Activated naive CD4-positive, alpha-beta T cell treated with anti-CD3 and anti-CD28 coated beads, Interleukin-2, amount 50 U/mL, for 24 hours (primary cell): ENCODE measurements at regions not wholly inside any gene's neighbourhood (a gene's known extent, or its start where the extent isn't known, plus 50 kb on each side); places are given as distances from the start of the nearest gene placed in this dataset.

Source experiments
- H3K27ac Mint-ChIP-seq: one replicate; pipeline ENCODE4 v1.8.0; 2021; ENCODE audit warnings: mild to moderate bottlenecking, mixed read lengths
- H3K27me3 Mint-ChIP-seq: one replicate; pipeline ENCODE4 v1.8.0; 2021; ENCODE audit warnings: mixed read lengths
- H3K36me3 Mint-ChIP-seq: one replicate; pipeline ENCODE4 v1.8.0; 2021; ENCODE audit warnings: mixed read lengths
- H3K4me1 Mint-ChIP-seq: one replicate; pipeline ENCODE4 v1.8.0; 2021; ENCODE audit warnings: mixed read lengths
- H3K4me3 Mint-ChIP-seq: one replicate; pipeline ENCODE4 v1.8.0; 2021; ENCODE audit warnings: mild to moderate bottlenecking, mixed read lengths
- H3K9me3 Mint-ChIP-seq: one replicate; pipeline ENCODE4 v1.8.0; 2021; ENCODE audit warnings: mixed read lengths

- no peaks in the 10 kb centered on the region for H3K4me1 Mint-ChIP-seq
- peaks cover 18% of the 10 kb centered on the region for H3K27me3 Mint-ChIP-seq
- H3K4me3 Mint-ChIP-seq = no peak overlapping the region
- H3K36me3 Mint-ChIP-seq = no peaks in the 10 kb centered on the region
- no peak overlapping the region for H3K27ac Mint-ChIP-seq
- no peaks in the 10 kb centered on the region for H3K9me3 Mint-ChIP-seq
Observed at GRCh38 chr11:121936370-121936769, 179.6 kb downstream of the BLID start.

GRCh38 chr11:121933694-121934093 is 182.3 kb downstream of the BLID start:
- H3K4me3 Mint-ChIP-seq = no peak overlapping the region
- H3K9me3 Mint-ChIP-seq = no peaks in the 10 kb centered on the region
- no peak overlapping the region for H3K27ac Mint-ChIP-seq
- H3K4me1 Mint-ChIP-seq = no peaks in the 10 kb centered on the region
- H3K36me3 Mint-ChIP-seq = no peaks in the 10 kb centered on the region
- peaks cover 15% of the 10 kb centered on the region for H3K27me3 Mint-ChIP-seq

- peak overlapping the region; percentile 5 for H3K27ac Mint-ChIP-seq
- no peaks in the 10 kb centered on the region for H3K4me1 Mint-ChIP-seq
- peaks cover 15% of the 10 kb centered on the region for H3K27me3 Mint-ChIP-seq
- H3K4me3 Mint-ChIP-seq = no peak overlapping the region
- no peaks in the 10 kb centered on the region for H3K9me3 Mint-ChIP-seq
- no peaks in the 10 kb centered on the region for H3K36me3 Mint-ChIP-seq
Observed at GRCh38 chr11:121933294-121933693, 182.7 kb downstream of the BLID start.

GRCh38 chr11:121932646-121933185 is 183.3 kb downstream of the BLID start:
- no peaks in the 10 kb centered on the region for H3K4me1 Mint-ChIP-seq
- no peaks in the 10 kb centered on the region for H3K9me3 Mint-ChIP-seq
- H3K36me3 Mint-ChIP-seq = no peaks in the 10 kb centered on the region
- H3K27me3 Mint-ChIP-seq = peaks cover 17% of the 10 kb centered on the region
- no peak overlapping the region for H3K27ac Mint-ChIP-seq
- H3K4me3 Mint-ChIP-seq = no peak overlapping the region

GRCh38 chr11:121931748-121932352 is 184.2 kb downstream of the BLID start:
- no peak overlapping the region for H3K27ac Mint-ChIP-seq
- H3K4me3 Mint-ChIP-seq = no peak overlapping the region
- peaks cover 23% of the 10 kb centered on the region for H3K27me3 Mint-ChIP-seq
- no peaks in the 10 kb centered on the region for H3K9me3 Mint-ChIP-seq
- H3K4me1 Mint-ChIP-seq = no peaks in the 10 kb centered on the region
- H3K36me3 Mint-ChIP-seq = no peaks in the 10 kb centered on the region

- no peaks in the 10 kb centered on the region for H3K36me3 Mint-ChIP-seq
- H3K4me3 Mint-ChIP-seq = no peak overlapping the region
- no peaks in the 10 kb centered on the region for H3K4me1 Mint-ChIP-seq
- H3K27ac Mint-ChIP-seq = no peak overlapping the region
- H3K27me3 Mint-ChIP-seq = peaks cover 26% of the 10 kb centered on the region
- no peaks in the 10 kb centered on the region for H3K9me3 Mint-ChIP-seq
Observed at GRCh38 chr11:121931121-121931520, 184.9 kb downstream of the BLID start.

GRCh38 chr11:121930004-121930965 is 185.7 kb downstream of the BLID start:
- peaks cover 26% of the 10 kb centered on the region for H3K27me3 Mint-ChIP-seq
- H3K9me3 Mint-ChIP-seq = no peaks in the 10 kb centered on the region
- no peaks in the 10 kb centered on the region for H3K36me3 Mint-ChIP-seq
- no peak overlapping the region for H3K4me3 Mint-ChIP-seq
- H3K4me1 Mint-ChIP-seq = no peaks in the 10 kb centered on the region
- no peak overlapping the region for H3K27ac Mint-ChIP-seq

GRCh38 chr11:121929581-121929980 is 186.4 kb downstream of the BLID start:
- no peaks in the 10 kb centered on the region for H3K9me3 Mint-ChIP-seq
- H3K36me3 Mint-ChIP-seq = no peaks in the 10 kb centered on the region
- H3K27me3 Mint-ChIP-seq = peaks cover 26% of the 10 kb centered on the region
- H3K27ac Mint-ChIP-seq = no peak overlapping the region
- no peaks in the 10 kb centered on the region for H3K4me1 Mint-ChIP-seq
- no peak overlapping the region for H3K4me3 Mint-ChIP-seq

GRCh38 chr11:121928597-121929580 is 187.1 kb downstream of the BLID start:
- Mint-ChIP-seq H3K4me1 (no peaks in the 10 kb centered on the region), H3K27me3 (peaks cover 26% of the 10 kb centered on the region), H3K27ac (no peak overlapping the region), H3K36me3 (no peaks in the 10 kb centered on the region), H3K9me3 (no peaks in the 10 kb centered on the region), H3K4me3 (no peak overlapping the region)

- Mint-ChIP-seq H3K4me3 (no peak overlapping the region), H3K4me1 (no peaks in the 10 kb centered on the region), H3K27me3 (peaks cover 22% of the 10 kb centered on the region), H3K27ac (no peak overlapping the region), H3K9me3 (no peaks in the 10 kb centered on the region), H3K36me3 (no peaks in the 10 kb centered on the region)
Observed at GRCh38 chr11:121927789-121928188, 188.2 kb downstream of the BLID start.

GRCh38 chr11:121927097-121927785 is 188.8 kb downstream of the BLID start:
- no peak overlapping the region for H3K27ac Mint-ChIP-seq
- peaks cover 17% of the 10 kb centered on the region for H3K27me3 Mint-ChIP-seq

GRCh38 chr11:121924191-121924590 is 191.8 kb downstream of the BLID start:
- no peak overlapping the region for H3K27ac Mint-ChIP-seq
- no peaks in the 10 kb centered on the region for H3K9me3 Mint-ChIP-seq
- H3K4me1 Mint-ChIP-seq = no peaks in the 10 kb centered on the region
- no peaks in the 10 kb centered on the region for H3K36me3 Mint-ChIP-seq
- H3K4me3 Mint-ChIP-seq = no peak overlapping the region
- peaks cover 15% of the 10 kb centered on the region for H3K27me3 Mint-ChIP-seq

More at GRCh38 chr11:121927097-121927785, 188.8 kb downstream of the BLID start:
- Mint-ChIP-seq H3K9me3 (no peaks in the 10 kb centered on the region), H3K36me3 (no peaks in the 10 kb centered on the region), H3K4me1 (no peaks in the 10 kb centered on the region), H3K4me3 (no peak overlapping the region)

- no peaks in the 10 kb centered on the region for H3K4me1 Mint-ChIP-seq
Observed at GRCh38 chr11:121917482-121917881, 198.5 kb downstream of the BLID start.

GRCh38 chr11:121914508-121915059 is 201.4 kb downstream of the BLID start:
- H3K4me3 Mint-ChIP-seq = no peak overlapping the region
- H3K9me3 Mint-ChIP-seq = no peaks in the 10 kb centered on the region
- H3K36me3 Mint-ChIP-seq = no peaks in the 10 kb centered on the region
- peaks cover 6% of the 10 kb centered on the region for H3K27me3 Mint-ChIP-seq
- no peak overlapping the region for H3K27ac Mint-ChIP-seq
- no peaks in the 10 kb centered on the region for H3K4me1 Mint-ChIP-seq

More at GRCh38 chr11:121917482-121917881, 198.5 kb downstream of the BLID start:
- no peak overlapping the region for H3K4me3 Mint-ChIP-seq
- peaks cover 4% of the 10 kb centered on the region for H3K27me3 Mint-ChIP-seq
- no peaks in the 10 kb centered on the region for H3K9me3 Mint-ChIP-seq
- no peaks in the 10 kb centered on the region for H3K36me3 Mint-ChIP-seq
- no peak overlapping the region for H3K27ac Mint-ChIP-seq
